ENCODE measurements at regions not wholly inside any gene's neighbourhood (a gene's known extent, or its start where the extent isn't known, plus 50 kb on each side); places are given as distances from the start of the nearest gene placed in this dataset.
"Not testable (repeated sequence)": the region's sequence is repeated elsewhere in the genome, so short reads cannot be mapped to it uniquely, and the experiment has no call there.

GRCh38 chrX:19225909-19226308, 103.6 kb upstream of the ADGRG2 start:
- peak in 1 of 4 donors; percentile 16 for DNase-seq (ENCODE audit: low read depth in 4 of 4, low spot score in 2 of 4)

GRCh38 chrX:19229896-19230295, 107.6 kb upstream of the ADGRG2 start:
- DNase-seq (ENCODE audit: low read depth in 4 of 4, low spot score in 2 of 4), result not testable (repeated sequence)

- no peak for DNase-seq (ENCODE audit: low read depth in 4 of 4, low spot score in 2 of 4)
Measured at GRCh38 chrX:19237901-19238300, 105.8 kb upstream of the PDHA1 start.

- DNase-seq (ENCODE audit: low read depth in 4 of 4, low spot score in 2 of 4), result no peak
Measured at GRCh38 chrX:19243431-19243830, 100.3 kb upstream of the PDHA1 start.

GRCh38 chrX:19244921-19245320, 98.8 kb upstream of the PDHA1 start:
- not testable (repeated sequence) for DNase-seq (ENCODE audit: low read depth in 4 of 4, low spot score in 2 of 4)

GRCh38 chrX:19245711-19246269, 97.9 kb upstream of the PDHA1 start:
- no peak for DNase-seq (ENCODE audit: low read depth in 4 of 4, low spot score in 2 of 4)

- no peak for DNase-seq (ENCODE audit: low read depth in 4 of 4, low spot score in 2 of 4)
Measured at GRCh38 chrX:19256986-19257385, 86.7 kb upstream of the PDHA1 start.

- DNase-seq (ENCODE audit: low read depth in 4 of 4, low spot score in 2 of 4), result not testable (repeated sequence)
Measured at GRCh38 chrX:19261026-19261425, 82.7 kb upstream of the PDHA1 start.

- DNase-seq (ENCODE audit: low read depth in 4 of 4, low spot score in 2 of 4), result no peak
Measured at GRCh38 chrX:19270727-19271126, 73.0 kb upstream of the PDHA1 start.

GRCh38 chrX:19272452-19272851, 71.3 kb upstream of the PDHA1 start:
- DNase-seq (ENCODE audit: low read depth in 4 of 4, low spot score in 2 of 4), result no peak

GRCh38 chrX:19280636-19281035, 63.1 kb upstream of the PDHA1 start:
- no peak for DNase-seq (ENCODE audit: low read depth in 4 of 4, low spot score in 2 of 4)

GRCh38 chrX:19281256-19281655, 62.5 kb upstream of the PDHA1 start:
- DNase-seq (ENCODE audit: low read depth in 4 of 4, low spot score in 2 of 4), result no peak

GRCh38 chrX:19283597-19284339, 60.0 kb upstream of the PDHA1 start:
- no peak for DNase-seq (ENCODE audit: low read depth in 4 of 4, low spot score in 2 of 4)

- DNase-seq (ENCODE audit: low read depth in 4 of 4, low spot score in 2 of 4), result no peak
Measured at GRCh38 chrX:19285857-19286256, 57.9 kb upstream of the PDHA1 start.

GRCh38 chrX:19291086-19291485, 52.6 kb upstream of the PDHA1 start:
- DNase-seq (ENCODE audit: low read depth in 4 of 4, low spot score in 2 of 4), result no peak

GRCh38 chrX:19293606-19294325, 50.0 kb upstream of the PDHA1 start:
- no peak for DNase-seq (ENCODE audit: low read depth in 4 of 4, low spot score in 2 of 4)

Data from left renal cortex interstitium (tissue), 4 donors.